ENCODE measurements at regions not wholly inside any gene's neighbourhood (a gene's known extent, or its start where the extent isn't known, plus 50 kb on each side); places are given as distances from the start of the nearest gene placed in this dataset.

- TF ChIP-seq POLR2AphosphoS5 (IDR thresholded peaks at IDR 0.05; ENCODE audit: low read depth), result no peak
- TF ChIP-seq CTCF (conservative IDR thresholded peaks at IDR 0.05; ENCODE audit: low read depth in 2 of 2), result no peak
- no peak for TF ChIP-seq JUNB (IDR thresholded peaks at IDR 0.05; ENCODE audit: unreplicated experiment)
- TF ChIP-seq REST (IDR thresholded peaks at IDR 0.05; ENCODE audit: unreplicated experiment), result no peak
- no peak for TF ChIP-seq EZH2phosphoT487 (IDR thresholded peaks at IDR 0.05; ENCODE audit: unreplicated experiment)
- no peak for TF ChIP-seq EZH2 (IDR thresholded peaks at IDR 0.05; ENCODE audit: low read depth, unreplicated experiment)
- no peak for TF ChIP-seq CREB1 (CRISPR knock-in tag; IDR thresholded peaks at IDR 0.05; ENCODE audit: low read depth)
- TF ChIP-seq STAT1 (IDR thresholded peaks at IDR 0.05; ENCODE audit: unreplicated experiment), result no peak
- TF ChIP-seq NANOG (IDR thresholded peaks at IDR 0.05; ENCODE audit: borderline replicate concordance), result no peak
- no peak for TF ChIP-seq ZNF331 (CRISPR knock-in tag; IDR thresholded peaks at IDR 0.05; ENCODE audit: low read depth)
- TF ChIP-seq ZNF114 (CRISPR knock-in tag; IDR thresholded peaks at IDR 0.05), result no peak
Measured at GRCh38 chr10:2387672-2388071, 650.3 kb upstream of the ADARB2 start.
